ENCODE measurements at regions not wholly inside any gene's neighbourhood (a gene's known extent, or its start where the extent isn't known, plus 50 kb on each side); places are given as distances from the start of the nearest gene placed in this dataset.

DNA sequence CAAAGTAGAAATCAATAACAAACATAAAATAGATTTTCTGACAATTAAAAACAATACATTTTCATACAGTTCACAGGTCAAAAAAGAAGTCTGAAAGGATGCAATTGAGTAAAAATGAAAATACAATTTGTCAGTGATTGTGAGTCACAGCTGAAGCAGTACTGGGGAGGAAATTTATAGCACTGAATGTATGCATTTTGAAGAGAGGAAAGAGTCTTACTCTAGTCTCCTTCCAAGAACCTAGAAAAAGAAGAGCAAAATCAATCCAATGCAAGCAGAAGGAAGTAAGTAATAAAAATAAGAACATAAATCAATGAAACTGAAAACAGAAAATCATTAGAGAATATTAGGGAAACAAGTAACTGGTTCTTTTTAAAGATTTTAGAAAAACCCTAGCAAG is 507.2 kb upstream of the IGFBP3 start:
- DNase-seq (ENCODE audit: low spot score) = no peak

GRCh38 chr7:46424934-46425333 is 503.9 kb upstream of the IGFBP3 start:
- DNase-seq (ENCODE audit: low spot score) = no peak

DNA sequence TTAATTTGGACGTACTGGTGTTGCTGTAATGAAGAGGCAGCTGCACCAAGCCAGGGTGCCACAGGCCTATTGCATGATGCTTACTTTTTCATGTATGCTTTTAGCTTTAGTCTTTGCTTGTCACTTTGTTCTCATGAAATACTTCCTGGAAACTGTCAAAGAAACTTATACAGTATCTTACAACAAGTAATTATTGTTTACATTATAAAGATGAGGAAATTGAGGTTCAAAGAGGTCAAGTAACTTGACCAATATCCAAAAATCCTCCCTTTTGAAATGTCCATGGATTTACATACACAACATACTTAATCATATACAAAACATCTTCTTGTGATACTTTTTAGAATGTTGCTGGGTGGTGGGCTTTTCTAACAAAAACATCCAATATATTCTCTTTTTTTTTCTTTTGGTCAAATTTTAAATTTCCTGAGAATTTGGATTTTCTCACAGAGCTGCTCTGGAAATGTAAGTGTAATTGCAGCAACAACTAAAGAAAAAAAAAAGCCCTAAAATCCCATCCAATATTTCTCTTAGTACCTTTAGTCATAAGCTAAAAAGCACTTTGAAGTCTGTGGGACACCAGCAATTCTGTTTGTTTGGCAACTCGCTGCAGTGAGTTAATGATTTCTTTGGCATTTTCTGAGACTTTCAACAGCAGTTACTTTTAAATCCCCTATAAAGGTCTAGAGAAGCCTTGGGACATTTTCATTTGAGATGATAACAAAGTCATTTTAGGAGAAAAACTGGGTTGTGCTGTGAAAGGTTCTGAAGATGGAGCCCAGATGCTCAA is 500.6 kb upstream of the IGFBP3 start:
- DNase-seq (ENCODE audit: low spot score) = no peak

DNA sequence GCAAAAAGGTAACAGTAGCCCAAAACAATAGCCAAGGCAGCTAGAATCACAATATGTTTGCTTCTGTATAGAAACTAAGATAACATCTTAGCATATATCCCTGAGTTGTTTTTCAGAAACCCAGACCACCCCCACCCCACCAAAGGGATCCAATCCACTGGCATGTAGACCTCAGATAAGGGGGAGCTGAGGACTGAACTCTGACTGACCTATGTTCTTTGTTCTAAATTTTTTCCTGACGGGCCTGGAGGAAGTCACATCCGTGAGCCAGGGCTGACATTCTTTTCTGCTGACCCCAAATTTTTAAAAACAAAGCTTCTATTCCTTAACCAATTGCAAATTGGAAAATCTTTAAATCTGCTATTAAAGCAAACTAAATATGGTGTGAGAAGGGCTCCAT is 493.9 kb upstream of the IGFBP3 start:
- DNase-seq (ENCODE audit: low spot score) = no peak

DNA sequence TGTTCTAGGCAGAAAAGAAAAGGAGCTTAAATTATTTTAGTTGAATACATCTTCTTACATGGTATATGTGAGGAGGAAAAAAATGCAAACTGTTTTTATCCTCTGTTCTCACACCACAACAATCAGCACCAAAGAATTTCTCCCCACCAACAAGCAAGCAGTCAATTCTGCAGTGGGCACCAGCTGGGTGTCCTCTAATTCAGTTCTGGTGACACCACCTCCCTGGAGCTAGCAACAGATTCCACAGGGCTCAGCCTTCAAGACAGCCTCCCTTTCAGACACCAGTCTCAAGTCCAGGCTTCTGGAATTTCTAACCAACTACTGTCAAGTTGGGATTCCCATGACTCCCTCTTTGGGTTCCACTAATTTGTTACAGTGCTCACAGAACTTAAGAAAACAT is 490.2 kb upstream of the IGFBP3 start:
- no peak for DNase-seq (ENCODE audit: low spot score)

DNA sequence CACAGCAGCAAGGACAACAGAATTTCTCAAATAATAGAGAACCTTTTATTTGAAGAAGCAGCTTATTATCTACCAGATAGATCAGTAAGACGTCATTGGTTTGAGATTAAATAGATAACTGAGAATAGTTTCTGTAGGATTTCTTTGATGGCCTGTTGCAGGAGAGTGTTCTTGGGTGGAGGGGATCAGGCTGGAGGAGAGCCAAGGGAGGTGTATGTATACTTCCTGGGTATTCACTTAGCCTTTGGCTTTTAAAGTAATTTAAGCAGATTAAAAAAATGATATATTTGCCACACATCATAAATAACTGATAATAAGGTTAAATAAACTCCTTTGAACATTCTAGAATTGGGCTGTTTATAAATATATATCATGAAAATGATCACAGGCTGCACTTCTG is 486.1 kb upstream of the IGFBP3 start:
- DNase-seq (ENCODE audit: low spot score) = no peak

GRCh38 chr7:46397591-46397990 is 476.5 kb upstream of the IGFBP3 start:
- no peak for DNase-seq (ENCODE audit: low spot score)

GRCh38 chr7:46396481-46396880 is 475.4 kb upstream of the IGFBP3 start:
- DNase-seq (ENCODE audit: low spot score) = no peak

DNA sequence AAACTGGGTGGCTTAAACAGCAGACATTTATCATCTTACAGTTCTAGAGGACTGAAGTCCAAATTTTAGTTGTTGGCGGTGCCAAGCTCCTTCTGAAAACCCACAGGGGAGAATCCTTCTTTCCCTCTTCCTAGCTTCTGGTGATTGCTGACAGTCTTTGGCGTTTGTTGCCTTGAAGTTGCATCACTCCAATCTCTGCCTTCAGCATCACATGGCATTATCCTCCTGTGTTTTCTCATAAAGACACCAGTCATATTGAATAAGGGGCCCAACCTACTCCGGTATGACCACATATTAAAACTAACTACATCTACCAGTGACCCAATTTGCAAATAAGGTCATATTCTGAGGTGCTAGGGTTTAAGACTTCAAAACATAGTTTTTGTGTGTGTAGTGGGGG is 472.1 kb upstream of the IGFBP3 start:
- DNase-seq (ENCODE audit: low spot score) = no peak

DNA sequence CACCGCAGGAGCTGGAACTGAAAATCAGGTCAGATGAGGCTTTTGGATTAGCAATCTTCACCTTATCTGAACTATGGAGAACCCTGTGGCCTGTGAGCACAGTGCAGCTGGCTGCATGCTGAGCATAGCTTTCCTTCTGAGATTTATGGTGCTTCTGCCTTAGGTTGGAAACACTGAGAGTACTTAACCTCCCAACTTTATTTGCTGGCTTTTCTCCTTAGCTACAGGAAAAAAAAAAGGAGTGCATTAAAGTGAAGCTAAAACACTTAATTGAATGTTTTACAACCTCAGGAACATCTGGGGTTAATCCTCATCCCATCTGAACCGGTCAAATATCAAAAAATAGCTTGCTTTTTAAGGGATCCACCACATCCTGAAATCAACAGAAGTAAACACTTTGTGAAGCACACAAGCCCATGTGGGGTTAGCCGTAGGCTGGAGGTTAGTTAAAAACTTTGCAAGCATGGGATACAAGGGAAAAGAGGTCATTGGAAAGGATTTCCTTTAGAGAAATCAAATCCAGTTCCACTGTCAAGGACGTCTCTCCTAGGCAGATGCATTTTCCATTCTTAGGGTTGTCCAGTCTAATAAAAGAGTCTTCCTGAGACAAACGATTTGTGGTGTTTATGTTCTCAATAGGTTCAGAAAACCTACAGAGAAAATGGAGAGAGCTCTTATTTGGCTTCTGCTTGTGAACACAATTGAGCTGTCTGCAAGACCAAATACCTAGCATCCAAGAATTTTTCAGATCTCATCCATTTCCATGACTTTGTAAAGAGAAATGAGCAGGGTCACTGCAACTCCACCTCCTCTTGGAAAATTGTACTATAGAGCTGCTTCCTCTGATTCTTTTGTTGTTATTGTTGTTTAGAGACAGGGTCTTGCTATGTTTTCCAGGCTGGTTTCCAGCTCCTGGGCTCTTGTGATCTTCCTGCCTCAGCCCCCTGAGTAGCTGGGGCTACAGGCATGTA is 470.4 kb upstream of the IGFBP3 start:
- DNase-seq (ENCODE audit: low spot score) = no peak

DNA sequence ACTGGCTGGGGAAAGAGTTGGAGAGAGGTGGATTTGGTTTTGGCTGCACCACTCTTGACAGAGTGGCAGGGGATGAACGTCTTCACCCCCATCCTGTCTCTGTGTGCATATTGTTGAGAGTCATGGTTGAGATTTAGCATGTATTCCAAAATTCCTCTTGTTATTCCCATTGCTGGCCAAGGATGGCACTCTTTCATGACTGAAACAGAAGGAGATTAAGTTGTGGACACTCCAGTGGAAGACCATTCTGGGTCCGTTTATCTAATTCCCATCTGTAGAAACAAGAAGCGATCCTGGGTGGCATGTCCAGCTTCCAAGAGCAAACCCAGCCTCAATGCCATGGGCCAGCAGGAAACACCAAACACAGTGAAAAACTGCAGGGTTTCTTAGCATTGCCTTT is 469.0 kb upstream of the IGFBP3 start:
- DNase-seq (ENCODE audit: low spot score) = no peak

- no peak for DNase-seq (ENCODE audit: low spot score)
These were observed 468.1 kb upstream of the IGFBP3 start for GRCh38 chr7:46389146-46389545.

DNA sequence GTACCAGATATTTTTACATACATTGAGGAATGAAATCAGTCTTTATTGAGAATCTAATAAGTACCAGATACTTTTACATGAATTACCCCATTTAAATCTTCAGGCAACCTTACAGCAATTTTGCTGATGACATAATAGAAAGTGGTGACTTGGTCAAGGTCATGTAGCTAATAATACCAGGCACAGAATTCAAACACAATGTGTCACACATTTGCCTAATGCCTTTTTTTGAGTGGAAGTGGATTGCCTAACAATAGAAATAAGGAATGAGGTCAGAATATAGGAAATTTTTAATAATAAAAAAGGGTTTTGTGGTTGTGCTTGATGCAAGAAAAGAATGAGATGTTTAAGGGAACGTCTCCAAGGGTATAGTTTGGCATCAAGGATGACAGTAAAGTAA is 466.6 kb upstream of the IGFBP3 start:
- DNase-seq (ENCODE audit: low spot score) = no peak

- no peak for DNase-seq (ENCODE audit: low spot score)
These were observed 465.6 kb upstream of the IGFBP3 start for GRCh38 chr7:46386428-46387399.

GRCh38 chr7:46385662-46386309 is 464.7 kb upstream of the IGFBP3 start:
- no peak for DNase-seq (ENCODE audit: low spot score)

- no peak for DNase-seq (ENCODE audit: low spot score)
These were observed 462.5 kb upstream of the IGFBP3 start for GRCh38 chr7:46383605-46384004.

DNA sequence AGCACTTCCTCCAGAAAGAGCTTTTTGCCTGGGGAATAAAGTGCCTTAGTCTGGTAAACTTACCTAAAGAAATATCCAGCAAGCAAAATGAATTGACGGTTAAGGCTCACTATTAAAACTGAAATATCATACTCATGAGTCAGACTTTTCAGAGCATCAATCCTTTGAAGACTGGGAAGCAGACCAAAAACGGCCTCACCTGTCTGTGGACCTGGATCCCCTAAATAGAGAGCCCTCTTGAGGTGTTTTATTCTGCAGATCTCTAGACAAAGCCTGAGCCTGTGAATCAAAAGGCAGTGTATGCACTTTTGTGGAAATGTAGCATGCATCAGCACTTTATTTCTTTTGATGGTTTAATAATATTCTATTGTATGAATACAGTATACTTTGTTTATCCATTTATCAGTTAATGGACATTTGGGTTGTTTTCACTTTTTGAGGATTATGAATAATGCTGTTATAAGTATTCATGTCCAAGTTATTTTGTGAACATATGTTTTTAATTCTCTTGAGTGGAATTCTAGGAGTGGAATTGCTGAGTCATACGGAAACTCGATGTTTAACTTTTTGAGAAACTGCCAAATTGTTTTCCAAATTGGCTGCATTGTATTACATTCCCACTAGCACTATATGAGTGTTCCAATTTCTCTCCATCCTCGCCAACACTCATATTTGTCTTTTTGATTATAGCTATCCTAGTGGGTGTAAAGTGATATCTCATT is 449.0 kb upstream of the IGFBP3 start:
- no peak for DNase-seq (ENCODE audit: low spot score)

DNA sequence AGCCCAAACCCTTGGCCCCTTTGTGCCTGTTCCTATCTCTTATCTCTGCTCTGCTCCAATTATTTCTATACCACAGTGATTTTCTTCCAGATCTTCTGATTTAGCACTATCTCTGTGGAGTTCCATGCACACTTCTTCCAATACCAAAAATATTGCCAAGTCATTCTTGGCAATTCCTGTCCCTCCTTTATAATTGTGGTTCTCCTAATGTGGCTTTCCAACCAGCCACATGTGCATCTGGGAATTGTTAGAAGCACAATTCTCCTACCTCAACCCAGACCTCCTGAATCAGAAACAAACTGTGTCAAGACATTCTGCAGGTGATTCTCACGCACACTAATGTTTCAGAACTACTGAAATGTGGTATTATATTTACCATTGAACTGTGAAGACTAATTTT is 447.8 kb upstream of the IGFBP3 start:
- DNase-seq (ENCODE audit: low spot score) = no peak

DNA sequence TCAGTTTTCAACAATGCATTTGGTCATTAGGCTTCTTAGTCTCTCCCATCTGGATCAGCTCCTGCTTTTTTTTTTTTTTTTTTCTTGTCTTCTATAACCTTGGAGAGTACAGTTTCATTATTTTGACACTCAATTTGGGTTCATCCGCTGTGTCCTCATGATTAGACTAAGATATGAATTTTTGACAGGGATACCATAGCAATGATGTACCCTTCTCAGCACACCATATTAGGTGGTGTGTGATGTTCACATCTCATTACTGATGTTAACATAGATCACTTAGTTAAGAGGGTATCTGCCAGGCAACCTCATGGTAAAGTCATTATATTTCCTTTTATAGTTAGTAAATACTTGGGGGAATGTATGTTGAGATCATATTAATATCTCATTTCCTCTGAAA is 445.5 kb upstream of the IGFBP3 start:
- DNase-seq (ENCODE audit: low spot score) = no peak

DNA sequence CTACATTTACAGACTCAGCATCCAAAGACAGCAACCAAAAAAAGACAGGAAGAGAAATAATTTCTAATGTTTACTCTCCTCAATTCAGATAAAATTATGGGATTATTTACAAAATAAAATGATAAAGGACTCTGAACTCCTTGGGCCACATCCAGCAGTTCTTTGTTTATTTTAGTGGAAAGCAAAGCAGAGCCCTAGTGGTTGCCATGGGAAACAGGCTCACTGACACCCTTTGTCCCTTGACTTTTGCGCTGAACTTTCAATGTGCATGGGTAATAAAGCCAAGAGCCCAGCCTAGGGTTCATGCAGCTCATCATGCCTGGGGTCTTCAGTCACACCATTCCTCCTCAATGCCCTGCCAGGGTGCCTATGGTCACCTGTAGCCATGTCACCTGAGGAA is 442.6 kb upstream of the IGFBP3 start:
- DNase-seq (ENCODE audit: low spot score) = no peak

DNA sequence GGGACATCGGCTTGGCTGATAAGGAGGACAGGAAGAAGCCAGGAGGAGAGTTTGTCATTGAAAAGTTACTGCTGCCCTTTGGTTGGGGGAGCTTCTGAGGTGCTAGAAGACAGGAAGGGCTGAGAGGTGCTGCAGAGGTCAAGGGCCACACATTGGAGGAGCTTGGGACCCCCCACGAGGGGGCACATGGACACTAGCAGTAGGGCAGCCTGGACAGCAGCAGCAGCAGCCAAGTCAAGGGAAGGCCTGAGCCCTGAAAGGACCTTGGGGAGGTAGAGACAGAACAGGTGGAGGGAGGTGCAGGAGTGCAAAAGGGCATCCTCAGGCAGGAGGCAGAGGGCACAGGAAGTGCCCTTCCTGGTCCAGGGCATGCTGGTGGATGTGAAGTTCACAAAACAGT is 439.7 kb upstream of the IGFBP3 start:
- no peak for DNase-seq (ENCODE audit: low spot score)
